ENCODE measurements at regions not wholly inside any gene's neighbourhood (a gene's known extent, or its start where the extent isn't known, plus 50 kb on each side); places are given as distances from the start of the nearest gene placed in this dataset.

DNA sequence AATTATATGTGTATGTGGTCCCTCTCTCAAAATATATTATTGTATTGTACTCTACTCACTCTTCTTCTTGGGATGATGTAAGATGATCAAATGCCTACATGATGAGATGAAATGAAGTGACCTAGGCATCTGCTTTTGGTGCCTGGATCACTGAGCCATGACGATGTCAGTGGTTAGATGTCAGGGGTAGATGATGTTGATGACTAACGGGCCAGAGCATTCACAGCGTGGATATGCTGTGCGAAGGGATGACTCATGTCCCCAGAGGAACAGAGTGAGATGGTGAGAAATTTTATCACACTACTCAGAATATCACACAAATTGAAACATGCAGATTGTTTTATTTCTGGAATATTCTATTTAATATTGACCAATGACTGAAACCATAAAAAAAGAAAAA is 233.9 kb upstream of the CADM2 start:
- TF ChIP-seq SMARCA4 (IDR thresholded peaks at IDR 0.05), result no peak
- TF ChIP-seq ZNF274 (IDR thresholded peaks at IDR 0.05; ENCODE audit: borderline replicate concordance, low read depth, low read length), result no peak
- no peak for TF ChIP-seq CEBPB (tag; IDR thresholded peaks at IDR 0.05)
- TF ChIP-seq SMAD4 (CRISPR knock-in tag; conservative IDR thresholded peaks at IDR 0.05), result no peak
- TF ChIP-seq, protein P1, sequence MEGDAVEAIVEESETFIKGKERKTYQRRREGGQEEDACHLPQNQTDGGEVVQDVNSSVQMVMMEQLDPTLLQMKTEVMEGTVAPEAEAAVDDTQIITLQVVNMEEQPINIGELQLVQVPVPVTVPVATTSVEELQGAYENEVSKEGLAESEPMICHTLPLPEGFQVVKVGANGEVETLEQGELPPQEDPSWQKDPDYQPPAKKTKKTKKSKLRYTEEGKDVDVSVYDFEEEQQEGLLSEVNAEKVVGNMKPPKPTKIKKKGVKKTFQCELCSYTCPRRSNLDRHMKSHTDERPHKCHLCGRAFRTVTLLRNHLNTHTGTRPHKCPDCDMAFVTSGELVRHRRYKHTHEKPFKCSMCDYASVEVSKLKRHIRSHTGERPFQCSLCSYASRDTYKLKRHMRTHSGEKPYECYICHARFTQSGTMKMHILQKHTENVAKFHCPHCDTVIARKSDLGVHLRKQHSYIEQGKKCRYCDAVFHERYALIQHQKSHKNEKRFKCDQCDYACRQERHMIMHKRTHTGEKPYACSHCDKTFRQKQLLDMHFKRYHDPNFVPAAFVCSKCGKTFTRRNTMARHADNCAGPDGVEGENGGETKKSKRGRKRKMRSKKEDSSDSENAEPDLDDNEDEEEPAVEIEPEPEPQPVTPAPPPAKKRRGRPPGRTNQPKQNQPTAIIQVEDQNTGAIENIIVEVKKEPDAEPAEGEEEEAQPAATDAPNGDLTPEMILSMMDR (IDR thresholded peaks at IDR 0.05 in 2 of 3, conservative IDR thresholded peaks at IDR 0.05 in 1 of 3; ENCODE audit: insufficient read depth in 2 of 3, low read depth in 1 of 3, low read length in 3 of 3), result no peak
- TF ChIP-seq ELF2 (CRISPR knock-in tag; IDR thresholded peaks at IDR 0.05), result no peak
- TF ChIP-seq, protein P2, sequence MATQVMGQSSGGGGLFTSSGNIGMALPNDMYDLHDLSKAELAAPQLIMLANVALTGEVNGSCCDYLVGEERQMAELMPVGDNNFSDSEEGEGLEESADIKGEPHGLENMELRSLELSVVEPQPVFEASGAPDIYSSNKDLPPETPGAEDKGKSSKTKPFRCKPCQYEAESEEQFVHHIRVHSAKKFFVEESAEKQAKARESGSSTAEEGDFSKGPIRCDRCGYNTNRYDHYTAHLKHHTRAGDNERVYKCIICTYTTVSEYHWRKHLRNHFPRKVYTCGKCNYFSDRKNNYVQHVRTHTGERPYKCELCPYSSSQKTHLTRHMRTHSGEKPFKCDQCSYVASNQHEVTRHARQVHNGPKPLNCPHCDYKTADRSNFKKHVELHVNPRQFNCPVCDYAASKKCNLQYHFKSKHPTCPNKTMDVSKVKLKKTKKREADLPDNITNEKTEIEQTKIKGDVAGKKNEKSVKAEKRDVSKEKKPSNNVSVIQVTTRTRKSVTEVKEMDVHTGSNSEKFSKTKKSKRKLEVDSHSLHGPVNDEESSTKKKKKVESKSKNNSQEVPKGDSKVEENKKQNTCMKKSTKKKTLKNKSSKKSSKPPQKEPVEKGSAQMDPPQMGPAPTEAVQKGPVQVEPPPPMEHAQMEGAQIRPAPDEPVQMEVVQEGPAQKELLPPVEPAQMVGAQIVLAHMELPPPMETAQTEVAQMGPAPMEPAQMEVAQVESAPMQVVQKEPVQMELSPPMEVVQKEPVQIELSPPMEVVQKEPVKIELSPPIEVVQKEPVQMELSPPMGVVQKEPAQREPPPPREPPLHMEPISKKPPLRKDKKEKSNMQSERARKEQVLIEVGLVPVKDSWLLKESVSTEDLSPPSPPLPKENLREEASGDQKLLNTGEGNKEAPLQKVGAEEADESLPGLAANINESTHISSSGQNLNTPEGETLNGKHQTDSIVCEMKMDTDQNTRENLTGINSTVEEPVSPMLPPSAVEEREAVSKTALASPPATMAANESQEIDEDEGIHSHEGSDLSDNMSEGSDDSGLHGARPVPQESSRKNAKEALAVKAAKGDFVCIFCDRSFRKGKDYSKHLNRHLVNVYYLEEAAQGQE (IDR thresholded peaks at IDR 0.05; ENCODE audit: borderline replicate concordance), result no peak
- TF ChIP-seq, protein P2 (CRISPR knock-in tag; IDR thresholded peaks at IDR 0.05; ENCODE audit: low read depth), result no peak
- TF ChIP-seq ZKSCAN1 (IDR thresholded peaks at IDR 0.05; ENCODE audit: low read depth, low read length), result no peak
- TF ChIP-seq POLR2A (conservative IDR thresholded peaks at IDR 0.05), result no peak
- TF ChIP-seq ZNF212 (CRISPR knock-in tag; IDR thresholded peaks at IDR 0.05), result no peak
